ENCODE measurements at regions not wholly inside any gene's neighbourhood (a gene's known extent, or its start where the extent isn't known, plus 50 kb on each side); places are given as distances from the start of the nearest gene placed in this dataset.
"Not testable (repeated sequence)": the region's sequence is repeated elsewhere in the genome, so short reads cannot be mapped to it uniquely, and the experiment has no call there.

DNA sequence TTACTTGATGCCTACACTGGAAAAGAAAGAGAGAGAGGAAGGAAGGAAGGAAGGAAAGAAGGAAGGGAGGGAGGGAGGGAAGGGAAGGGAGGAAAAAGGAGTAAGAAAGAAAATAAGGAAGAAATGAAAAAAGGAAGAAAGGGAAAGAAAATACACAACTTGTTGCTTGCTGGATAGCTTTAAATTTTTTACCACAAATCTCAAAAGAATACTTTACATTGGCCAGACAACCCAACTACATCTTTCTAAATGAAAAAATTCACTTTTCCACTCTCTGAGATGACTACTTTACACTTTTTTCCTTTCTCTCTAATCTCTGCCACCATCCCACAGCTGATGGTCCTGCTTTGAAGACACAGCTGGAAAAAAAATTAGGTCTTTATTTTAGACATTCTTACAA lies 228.9 kb upstream of the FAM78B start:
- BruUV-seq (replicated peaks), result no TSS peak
- Histone ChIP-seq H3K4me3 (no peak overlapping the region), H3K4me1 (replicated peaks; ENCODE audit: insufficient read depth) (no peaks in the 10 kb centered on the region), H3K9me3 (ENCODE audit: insufficient read depth, low read depth) (no peaks in the 10 kb centered on the region), H3K9me2 (ENCODE audit: insufficient read depth) (no peaks in the 10 kb centered on the region), H3K27ac (no peak overlapping the region), H3K36me3 (ENCODE audit: low read depth) (no peaks in the 10 kb centered on the region), H3F3A (ENCODE audit: insufficient read depth, low read depth) (no peaks in the 10 kb centered on the region), H3K79me2 (ENCODE audit: low read depth) (no peaks in the 10 kb centered on the region), H3K27me3 (ENCODE audit: insufficient read depth, low read depth) (0 out of 2 replicates have a peak, but pooled peaks cover 5% of the 10 kb centered on the region), H3K4me2 (no peak overlapping the region), H4K20me1 (ENCODE audit: insufficient read depth) (no peaks in the 10 kb centered on the region), H2AFZ (no peak overlapping the region)
- TF ChIP-seq, protein P1, sequence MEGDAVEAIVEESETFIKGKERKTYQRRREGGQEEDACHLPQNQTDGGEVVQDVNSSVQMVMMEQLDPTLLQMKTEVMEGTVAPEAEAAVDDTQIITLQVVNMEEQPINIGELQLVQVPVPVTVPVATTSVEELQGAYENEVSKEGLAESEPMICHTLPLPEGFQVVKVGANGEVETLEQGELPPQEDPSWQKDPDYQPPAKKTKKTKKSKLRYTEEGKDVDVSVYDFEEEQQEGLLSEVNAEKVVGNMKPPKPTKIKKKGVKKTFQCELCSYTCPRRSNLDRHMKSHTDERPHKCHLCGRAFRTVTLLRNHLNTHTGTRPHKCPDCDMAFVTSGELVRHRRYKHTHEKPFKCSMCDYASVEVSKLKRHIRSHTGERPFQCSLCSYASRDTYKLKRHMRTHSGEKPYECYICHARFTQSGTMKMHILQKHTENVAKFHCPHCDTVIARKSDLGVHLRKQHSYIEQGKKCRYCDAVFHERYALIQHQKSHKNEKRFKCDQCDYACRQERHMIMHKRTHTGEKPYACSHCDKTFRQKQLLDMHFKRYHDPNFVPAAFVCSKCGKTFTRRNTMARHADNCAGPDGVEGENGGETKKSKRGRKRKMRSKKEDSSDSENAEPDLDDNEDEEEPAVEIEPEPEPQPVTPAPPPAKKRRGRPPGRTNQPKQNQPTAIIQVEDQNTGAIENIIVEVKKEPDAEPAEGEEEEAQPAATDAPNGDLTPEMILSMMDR (conservative IDR thresholded peaks at IDR 0.05), result no peak
- TF ChIP-seq EZH2 (IDR thresholded peaks at IDR 0.05; ENCODE audit: low read depth), result no peak
- CTCF ChIA-PET, result no interaction called here
- POLR2A ChIA-PET (ENCODE audit: unreplicated experiment), result no interaction called here
- no peak for DNase-seq
- intact Hi-C loops (cut with micrococcal nuclease; ENCODE audit: unreplicated experiment), result no loop called here

DNA sequence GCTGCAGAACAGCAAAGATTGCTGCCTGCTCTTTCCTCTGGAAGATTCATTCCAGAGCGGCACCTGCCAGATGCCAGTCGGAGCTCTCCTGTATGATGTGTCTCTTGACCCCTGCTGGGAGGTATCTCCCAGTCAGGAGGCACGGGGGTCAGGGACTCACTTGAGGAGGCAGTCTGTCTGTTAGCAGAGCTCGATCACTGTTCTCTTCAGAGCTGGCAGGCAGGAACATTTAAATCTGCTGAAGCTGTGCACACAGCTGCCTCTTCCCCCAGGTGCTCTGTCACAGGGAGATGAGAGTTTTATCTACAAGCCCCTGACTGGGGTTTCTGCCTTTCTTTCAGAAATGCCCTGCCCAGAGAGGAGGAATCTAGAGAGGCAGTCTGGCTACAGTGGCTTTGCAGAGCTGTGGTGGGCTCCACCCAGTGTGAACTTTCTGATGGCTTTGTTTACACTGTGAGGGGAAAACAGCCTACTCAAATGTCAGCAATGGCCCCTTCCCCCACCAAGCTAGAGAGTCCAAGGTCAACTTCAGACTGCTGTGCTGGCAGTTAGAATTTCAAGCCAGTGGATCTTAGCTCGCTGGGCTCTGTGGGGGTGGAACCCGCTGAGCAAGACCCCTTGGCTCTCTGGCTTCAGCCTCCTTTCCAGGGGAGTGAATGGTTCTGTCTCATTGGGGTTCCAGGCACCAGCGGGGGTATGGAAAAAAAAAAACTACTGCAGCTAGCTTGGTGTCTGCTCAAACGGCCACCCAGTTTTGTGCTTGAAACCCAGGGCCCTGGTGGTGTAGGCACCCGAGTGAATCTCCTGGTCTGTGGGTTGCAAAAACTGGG lies 242.7 kb upstream of the FAM78B start:
- H3K27ac ChIP-seq; H3K36me3 ChIP-seq (ENCODE audit: low read depth); H3K4me2 ChIP-seq; DNase-seq; H2AFZ ChIP-seq; intact Hi-C loops (cut with micrococcal nuclease; ENCODE audit: unreplicated experiment); H3K27me3 ChIP-seq (ENCODE audit: insufficient read depth, low read depth); H4K20me1 ChIP-seq (ENCODE audit: insufficient read depth); CTCF ChIA-PET; H3F3A ChIP-seq (ENCODE audit: insufficient read depth, low read depth); H3K4me3 ChIP-seq; H3K4me1 ChIP-seq (replicated peaks; ENCODE audit: insufficient read depth); H3K79me2 ChIP-seq (ENCODE audit: low read depth); H3K9me3 ChIP-seq (ENCODE audit: insufficient read depth, low read depth); POLR2A ChIA-PET (ENCODE audit: unreplicated experiment); H3K9me2 ChIP-seq (ENCODE audit: insufficient read depth); BruUV-seq (replicated peaks): not testable (repeated sequence)

DNA sequence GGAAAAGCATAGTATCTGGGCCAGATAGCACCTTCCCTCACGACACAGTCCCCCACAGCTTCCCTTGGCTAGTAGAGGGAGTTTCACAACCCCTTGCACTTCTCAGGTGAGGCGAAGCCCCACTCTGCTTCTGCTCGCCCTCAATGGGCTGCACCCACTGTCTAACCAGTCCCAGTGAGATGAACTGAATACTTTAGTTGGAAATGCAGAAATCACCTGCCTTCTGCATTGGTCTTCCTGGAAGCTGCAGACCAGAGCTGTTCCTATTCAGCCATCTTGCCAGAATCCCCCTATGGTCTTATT lies 243.2 kb upstream of the FAM78B start:
- POLR2A ChIA-PET (ENCODE audit: unreplicated experiment), result no interaction called here
- Histone ChIP-seq H3K4me3 (no peak overlapping the region), H3K9me3 (ENCODE audit: insufficient read depth, low read depth) (no peaks in the 10 kb centered on the region; the same call in 1 of the 2 replicates), H3K36me3 (ENCODE audit: low read depth) (no peaks in the 10 kb centered on the region), H3K4me1 (replicated peaks; ENCODE audit: insufficient read depth) (no peaks in the 10 kb centered on the region), H3K9me2 (ENCODE audit: insufficient read depth) (no peaks in the 10 kb centered on the region), H3K27ac (no peak overlapping the region), H3F3A (ENCODE audit: insufficient read depth, low read depth) (no peaks in the 10 kb centered on the region), H2AFZ (no peak overlapping the region), H4K20me1 (ENCODE audit: insufficient read depth) (no peaks in the 10 kb centered on the region), H3K79me2 (ENCODE audit: low read depth) (no peaks in the 10 kb centered on the region), H3K27me3 (ENCODE audit: insufficient read depth, low read depth) (peaks cover 9% of the 10 kb centered on the region; the same call in 1 of the 2 replicates), H3K4me2 (no peak overlapping the region)
- TF ChIP-seq EZH2 (IDR thresholded peaks at IDR 0.05; ENCODE audit: low read depth), result no peak
- TF ChIP-seq, protein P1 (conservative IDR thresholded peaks at IDR 0.05), result no peak
- BruUV-seq (replicated peaks), result no TSS peak
- CTCF ChIA-PET, result no interaction called here
- intact Hi-C loops (cut with micrococcal nuclease; ENCODE audit: unreplicated experiment), result no loop called here
- DNase-seq, result no peak

DNA sequence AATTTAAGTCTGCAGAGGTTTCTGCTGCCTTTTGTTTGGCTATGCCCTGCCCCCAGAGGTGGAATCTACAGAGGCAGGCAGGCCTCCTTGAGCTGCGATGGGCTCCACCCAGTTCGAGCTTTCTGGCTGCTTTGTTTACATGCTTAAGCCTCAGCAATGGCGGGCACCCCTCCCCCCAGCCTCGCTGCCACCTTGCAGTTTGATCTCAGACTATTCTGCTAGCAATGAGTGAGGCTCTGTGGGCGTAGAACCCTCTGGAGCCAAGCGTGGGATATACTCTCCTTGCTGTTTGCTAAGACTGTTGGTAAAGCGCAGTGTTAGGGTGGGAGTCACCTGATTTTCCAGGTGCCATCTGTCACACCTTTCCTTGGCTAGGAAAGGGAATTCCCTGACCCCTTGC lies 250.0 kb upstream of the FAM78B start:
- H3K36me3 ChIP-seq (ENCODE audit: low read depth); H3K4me2 ChIP-seq; H2AFZ ChIP-seq; H3K4me3 ChIP-seq; intact Hi-C loops (cut with micrococcal nuclease; ENCODE audit: unreplicated experiment); H3K27me3 ChIP-seq (ENCODE audit: insufficient read depth, low read depth); POLR2A ChIA-PET (ENCODE audit: unreplicated experiment); H3F3A ChIP-seq (ENCODE audit: insufficient read depth, low read depth); H3K9me3 ChIP-seq (ENCODE audit: insufficient read depth, low read depth); H3K9me2 ChIP-seq (ENCODE audit: insufficient read depth); H3K4me1 ChIP-seq (replicated peaks; ENCODE audit: insufficient read depth); H4K20me1 ChIP-seq (ENCODE audit: insufficient read depth); H3K79me2 ChIP-seq (ENCODE audit: low read depth); H3K27ac ChIP-seq; BruUV-seq (replicated peaks); DNase-seq; CTCF ChIA-PET: not testable (repeated sequence)
